ENCODE measurements at regions not wholly inside any gene's neighbourhood (a gene's known extent, or its start where the extent isn't known, plus 50 kb on each side); places are given as distances from the start of the nearest gene placed in this dataset.

GRCh38 chr2:138115666-138116065, 151.4 kb downstream of the HNMT start:
- Histone ChIP-seq H3K27ac (no peak overlapping the region), H3K4me1 (peaks cover 12% of the 10 kb centered on the region; the same call in 2 of the 3 replicates), H3K9me3 (no peaks in the 10 kb centered on the region), H3K4me2 (no peak overlapping the region), H3K4me3 (no peak overlapping the region)
- no peak for ATAC-seq
- no peak for DNase-seq (ENCODE audit: low read depth in 1 of 2, low spot score in 1 of 2)
- TF ChIP-seq CBX8 (IDR thresholded peaks at IDR 0.05) (no peak), CBX2 (IDR thresholded peaks at IDR 0.05; ENCODE audit: borderline replicate concordance, low read depth) (no peak), FOXS1 (CRISPR knock-in tag; IDR thresholded peaks at IDR 0.05) (no peak), CTCF (IDR thresholded peaks at IDR 0.05) (no peak), RARB (CRISPR knock-in tag; IDR thresholded peaks at IDR 0.05) (no peak), TFCP2L1 (CRISPR knock-in tag; IDR thresholded peaks at IDR 0.05) (no peak), PHF8 (IDR thresholded peaks at IDR 0.05; ENCODE audit: borderline replicate concordance, low read depth) (no peak), ELK1 (IDR thresholded peaks at IDR 0.05; ENCODE audit: low read depth, low read length) (no peak)
- FAIRE-seq: no peak
- ChIA-PET CTCF (no interaction called here), POLR2A (no interaction called here)

GRCh38 chr2:138116456-138116855, 152.2 kb downstream of the HNMT start:
- DNase-seq (ENCODE audit: low read depth in 1 of 2, low spot score in 1 of 2) (no peak), ATAC-seq (no peak), FAIRE-seq (no peak)
- no peak overlapping the region for H3K27ac ChIP-seq
- H3K4me1 ChIP-seq: peaks cover 12% of the 10 kb centered on the region; the same call in 2 of the 3 replicates
- no peak overlapping the region for H3K4me3 ChIP-seq
- H3K4me2 ChIP-seq: no peak overlapping the region
- H3K9me3 ChIP-seq: no peaks in the 10 kb centered on the region
- TF ChIP-seq TFCP2L1 (CRISPR knock-in tag; IDR thresholded peaks at IDR 0.05): no peak
- CTCF ChIA-PET: interaction anchor here (0.5 kb wide), 1 partner anchor 301 kb away, joined by 3 read pairs; no protein-coding TSS in a partner anchor
- POLR2A ChIA-PET: no interaction called here
- 88% methylated on average over 4 of the region's 4 CpGs for WGBS (ENCODE audit: missing lambda C conversion rate)

GRCh38 chr2:138121666-138122661, 157.7 kb downstream of the HNMT start:
- no peak overlapping the region for H3K4me2 ChIP-seq

More at GRCh38 chr2:138121666-138122661, 157.7 kb downstream of the HNMT start:
- Histone ChIP-seq H3K27ac (no peak overlapping the region), H3K9me3 (no peaks in the 10 kb centered on the region), H3K4me3 (no peak overlapping the region), H3K4me1 (peaks cover 27% of the 10 kb centered on the region)
- ChIA-PET CTCF (no interaction called here), POLR2A (no interaction called here)
- DNase-seq (ENCODE audit: low read depth in 1 of 2, low spot score in 1 of 2) (no peak), ATAC-seq (no peak), FAIRE-seq (no peak)
- WGBS (ENCODE audit: missing lambda C conversion rate): 55% methylated on average over 3 of the region's 3 CpGs
- no peak for TF ChIP-seq USF2 (IDR thresholded peaks at IDR 0.05)
- no peak for TF ChIP-seq TP53 (CRISPR knock-in tag; IDR thresholded peaks at IDR 0.05)
- TF ChIP-seq PBX3 (IDR thresholded peaks at IDR 0.05): no peak
- no peak for TF ChIP-seq POLR2A (IDR thresholded peaks at IDR 0.05; ENCODE audit: low read length)
- TF ChIP-seq NR3C1 (IDR thresholded peaks at IDR 0.05): no peak
- no peak for TF ChIP-seq MAX (IDR thresholded peaks at IDR 0.05)
- TF ChIP-seq E2F6 (IDR thresholded peaks at IDR 0.05; ENCODE audit: borderline replicate concordance, low read depth): no peak
- TF ChIP-seq EHF (CRISPR knock-in tag; IDR thresholded peaks at IDR 0.05): no peak
- TF ChIP-seq NPAS2 (CRISPR knock-in tag; IDR thresholded peaks at IDR 0.05; ENCODE audit: borderline replicate concordance): no peak
- TF ChIP-seq HDAC2 (IDR thresholded peaks at IDR 0.05): no peak
- no peak for TF ChIP-seq RCOR1 (IDR thresholded peaks at IDR 0.05; ENCODE audit: low read depth, low read length)
- no peak for TF ChIP-seq FOXS1 (CRISPR knock-in tag; IDR thresholded peaks at IDR 0.05)
- no peak for TF ChIP-seq MAFK (IDR thresholded peaks at IDR 0.05; ENCODE audit: partially characterized antibody)

All from A549 (cell line).